GM12878 (cell line): ENCODE measurements at regions not wholly inside any gene's neighbourhood (a gene's known extent, or its start where the extent isn't known, plus 50 kb on each side); places are given as distances from the start of the nearest gene placed in this dataset.

Source experiments
- ATAC-seq: fragments of 200-7000 bp; cut with Tn5 transposase; 3 replicates; pipeline ENCODE4 v1.9.1; 2020; ENCODE audit warnings: mild to moderate bottlenecking, moderate library complexity
- BruUV-seq: library from RNA; stranded (reverse); fragments of 400-500 nt; replicated peaks from 2 replicates; lab custom pipeline; 2021; lab: Mats Ljungman, UMichigan
- CTCF ChIA-PET: fragments of 300-600 bp; sonication (Branson Sonifier 250); formaldehyde crosslinking; extraction: SDS; loops from one replicate; lab custom pipeline; 2021; ENCODE audit warnings: inconsistent platforms; lab: Yijun Ruan, JAX
- POLR2A ChIA-PET: fragments of 350-600 bp; formaldehyde crosslinking; extraction: SDS; loops from one replicate; lab custom pipeline; 2021; ENCODE audit warnings: inconsistent platforms; lab: Charles Lee
- RAD21 ChIA-PET: fragments of 300-600 bp; sonication (Branson Sonifier 250); formaldehyde crosslinking; loops from one replicate; lab custom pipeline; 2023; ENCODE audit warnings: antibody characterized with exemption; ENCODE audit not compliant: unreplicated experiment; lab: Charles Lee
- SMC1A ChIA-PET: fragments of 300-600 bp; sonication (Branson Sonifier 250); formaldehyde crosslinking; loops from one replicate; lab custom pipeline; 2023; ENCODE audit not compliant: unreplicated experiment, uncharacterized antibody; lab: Charles Lee
- DNase-seq: peaks from one replicate; pipeline ENCODE4 v3.0.0-alpha.2; 2011; ENCODE audit warnings: low read depth, low spot score
- FAIRE-seq: peaks from 3 replicates; lab custom pipeline; 2011; peaks lifted over from hg19 to GRCh38; lab: Jason Lieb, UNC
- H2AFZ ChIP-seq: 2 replicates; pipeline ENCODE4 v1.6.0; 2011; ENCODE audit warnings: low read depth, low read length, control low read depth; ENCODE audit not compliant: control insufficient read depth
- H3K27ac ChIP-seq: 2 replicates; pipeline ENCODE4 v1.5.1; 2011; ENCODE audit warnings: control low read depth; ENCODE audit not compliant: control insufficient read depth, insufficient read depth
- H3K27me3 ChIP-seq, 2 experiments: replicated peaks in 1 of 2; 2 replicates each; pipeline versions ENCODE4 v1.6.0 to v1.6.1; 2011; ENCODE audit warnings: low read length in 1 of 2; ENCODE audit not compliant: control insufficient read depth in 2 of 2, insufficient read depth in 2 of 2
- H3K36me3 ChIP-seq, 2 experiments: 2 replicates each; pipeline ENCODE4 v1.5.1; 2011; ENCODE audit warnings: low read length in 1 of 2; ENCODE audit not compliant: control insufficient read depth in 2 of 2, insufficient read depth in 2 of 2
- H3K4me1 ChIP-seq: 2 replicates; pipeline ENCODE4 v1.6.1; 2011; ENCODE audit warnings: mild to moderate bottlenecking, low read length, moderate library complexity, mixed read lengths; ENCODE audit not compliant: control insufficient read depth, insufficient read depth
- H3K4me2 ChIP-seq: 2 replicates; pipeline ENCODE4 v1.6.0; 2011; ENCODE audit warnings: control low read depth; ENCODE audit not compliant: control insufficient read depth, insufficient read depth
- H3K4me3 ChIP-seq: fragments of 200-600 bp; sonication (generic); 2 replicates; pipeline ENCODE4 v1.5.1; 2016
- H3K79me2 ChIP-seq: 2 replicates; pipeline ENCODE4 v1.6.0; 2011; ENCODE audit warnings: low read length; ENCODE audit not compliant: control insufficient read depth, insufficient read depth
- H3K9ac ChIP-seq: 2 replicates; pipeline ENCODE4 v1.8.0; 2011; ENCODE audit warnings: low read length, control low read depth, mixed read lengths; ENCODE audit not compliant: control insufficient read depth, insufficient read depth
- H3K9me3 ChIP-seq: replicated peaks from 3 replicates; pipeline ENCODE4 v1.5.1; 2011; ENCODE audit warnings: mild to moderate bottlenecking, low read length; ENCODE audit not compliant: control insufficient read depth, insufficient read depth
- H4K20me1 ChIP-seq: 2 replicates; pipeline ENCODE4 v1.6.0; 2011; ENCODE audit not compliant: control insufficient read depth, insufficient read depth
- BCL11A ChIP-seq: IDR thresholded peaks from 2 replicates; pipeline ENCODE4 v1.6.1; 2011; ENCODE audit warnings: low read depth, low read length
- FOXM1 ChIP-seq: IDR thresholded peaks from 2 replicates; pipeline ENCODE4 v1.6.1; 2012; ENCODE audit warnings: low read depth, mild to moderate bottlenecking, inconsistent platforms, low read length, moderate library complexity
- HDGF ChIP-seq: fragments of 450-650 bp; IDR thresholded peaks from 2 replicates; pipeline ENCODE4 v1.6.1; 2016; ENCODE audit warnings: antibody characterized with exemption
- MTA2 ChIP-seq: fragments of 450-650 bp; IDR thresholded peaks from 2 replicates; pipeline ENCODE4 v1.6.1; 2016; ENCODE audit warnings: low read depth, mild to moderate bottlenecking, moderate library complexity
- MXI1 ChIP-seq: fragments of 150-350 bp; IDR thresholded peaks from 2 replicates; pipeline ENCODE4 v1.6.1; 2011; ENCODE audit warnings: low read depth, mild to moderate bottlenecking, inconsistent platforms, low read length, improper control_type of control experiment
- NBN ChIP-seq: fragments of 450-650 bp; IDR thresholded peaks from 2 replicates; pipeline ENCODE4 v1.6.1; 2016
- NFYB ChIP-seq: IDR thresholded peaks from 2 replicates; pipeline ENCODE4 v1.6.1; 2011; ENCODE audit warnings: low read depth, mild to moderate bottlenecking, low read length, improper control_type of control experiment, moderate library complexity; ENCODE audit not compliant: insufficient read depth
- NRF1 ChIP-seq: conservative IDR thresholded peaks from 2 replicates; pipeline ENCODE4 v1.6.1; 2011; ENCODE audit warnings: mild to moderate bottlenecking, low read depth, low read length, improper control_type of control experiment
- RBBP5 ChIP-seq: fragments of 200-600 bp; sonication (generic); conservative IDR thresholded peaks from 2 replicates; pipeline ENCODE4 v1.6.1; 2016
- SIN3A ChIP-seq: IDR thresholded peaks from 2 replicates; pipeline ENCODE4 v1.6.1; 2012; ENCODE audit warnings: low read depth, low read length, improper control_type of control experiment
- SP1 ChIP-seq: IDR thresholded peaks from one replicate; pipeline ENCODE4 v1.6.1; 2011; ENCODE audit warnings: low read depth, low read length
- TCF7 ChIP-seq: IDR thresholded peaks from 2 replicates; pipeline ENCODE4 v1.6.1; 2014; ENCODE audit warnings: antibody characterized with exemption, borderline replicate concordance
- YY1 ChIP-seq: IDR thresholded peaks from 2 replicates; pipeline ENCODE4 v1.6.1; 2011; ENCODE audit warnings: low read depth, mild to moderate bottlenecking, low read length
- ZNF274 ChIP-seq: IDR thresholded peaks from one replicate; pipeline ENCODE4 v1.8.0; 2011; ENCODE audit not compliant: insufficient read length, insufficient read depth
- WGBS: methylation state at CpG from one replicate; pipeline ENCODE4 v1.1.6; 2016; ENCODE audit warnings: low lambda C conversion rate; ENCODE audit not compliant: insufficient replicate concordance, insufficient coverage; ENCODE audit errors: missing lambda C conversion rate; 5-methylcytosine and 5-hydroxymethylcytosine counted together
- in situ Hi-C: fragments of 300-500 bp; cut with MboI; formaldehyde crosslinking; loops from 9 replicates; pipeline ENCODE4 v1.14.3; 2018; ENCODE audit warnings: mixed read lengths
- intact Hi-C: fragments of 100-400 bp; cut with micrococcal nuclease; formaldehyde crosslinking; loops from one replicate; pipeline ENCODE4 v1.14.2; 2022; ENCODE audit not compliant: unreplicated experiment
- TF ChIP-seq, protein P1 (sequence below): fragments of 450-650 bp; IDR thresholded peaks from 2 replicates; pipeline ENCODE4 v1.6.1; 2017; ENCODE audit warnings: antibody characterized with exemption, mild to moderate bottlenecking, moderate library complexity
- TF ChIP-seq, protein P2 (sequence below): IDR thresholded peaks from 2 replicates; pipeline ENCODE4 v1.6.1; 2012; ENCODE audit warnings: low read depth, low read length, improper control_type of control experiment
- TF ChIP-seq, protein P3 (sequence below): fragments of 450-650 bp; IDR thresholded peaks from 2 replicates; pipeline ENCODE4 v1.6.1; 2017; ENCODE audit warnings: borderline replicate concordance
- TF ChIP-seq, protein P4 (sequence below): fragments of 450-650 bp; IDR thresholded peaks from 2 replicates; pipeline ENCODE4 v1.6.1; 2017; ENCODE audit warnings: mild to moderate bottlenecking, low read depth, inconsistent platforms; ENCODE audit not compliant: poor library complexity, severe bottlenecking

DNA sequence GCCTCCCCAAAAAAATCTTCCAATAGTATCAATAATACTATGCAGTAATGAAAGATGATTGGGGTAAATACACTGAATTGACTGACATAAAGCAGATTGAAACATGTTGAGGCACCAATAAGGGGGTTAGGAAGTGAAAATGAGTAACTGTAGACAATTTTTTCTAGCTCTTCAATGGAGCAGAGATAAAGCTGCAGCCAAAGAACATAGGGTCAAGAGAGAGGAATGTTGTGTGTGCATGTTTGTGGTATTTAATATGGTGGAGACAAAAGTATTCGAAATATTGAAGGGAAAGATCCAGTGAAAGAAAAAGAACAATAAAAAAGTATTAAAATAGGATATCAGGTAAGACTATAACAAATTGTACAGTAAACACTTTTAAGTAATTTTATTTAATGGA, 450.0 kb upstream of the CCDC179 start:
- SMC1A ChIA-PET: interaction anchor here (1.3 kb wide), 1 partner anchor 434 kb away, joined by 3 read pairs; no protein-coding TSS in a partner anchor
- intact Hi-C loops: no loop called here
- no peak overlapping the region for H3K4me2 ChIP-seq
- H3K27me3 ChIP-seq: no peaks in the 10 kb centered on the region
- no peak overlapping the region for H3K4me3 ChIP-seq
- H2AFZ ChIP-seq: no peak overlapping the region
- CTCF ChIA-PET: no interaction called here
- no peaks in the 10 kb centered on the region for H3K9me3 ChIP-seq
- 0% methylated on average over 1 of the region's 1 CpG for WGBS
- H4K20me1 ChIP-seq: no peaks in the 10 kb centered on the region
- in situ Hi-C loops: no loop called here
- no peaks in the 10 kb centered on the region for H3K4me1 ChIP-seq
- no peak overlapping the region for H3K27ac ChIP-seq
- H3K36me3 ChIP-seq: no peaks in the 10 kb centered on the region
- RAD21 ChIA-PET: no interaction called here
- H3K9ac ChIP-seq: no peak overlapping the region
- POLR2A ChIA-PET: no interaction called here
- no peak for DNase-seq
- no peak for ATAC-seq
- H3K79me2 ChIP-seq: no peaks in the 10 kb centered on the region
- BruUV-seq: no TSS peak
- no peak for FAIRE-seq
- TF ChIP-seq NFYB: no peak
- TF ChIP-seq, protein P1, sequence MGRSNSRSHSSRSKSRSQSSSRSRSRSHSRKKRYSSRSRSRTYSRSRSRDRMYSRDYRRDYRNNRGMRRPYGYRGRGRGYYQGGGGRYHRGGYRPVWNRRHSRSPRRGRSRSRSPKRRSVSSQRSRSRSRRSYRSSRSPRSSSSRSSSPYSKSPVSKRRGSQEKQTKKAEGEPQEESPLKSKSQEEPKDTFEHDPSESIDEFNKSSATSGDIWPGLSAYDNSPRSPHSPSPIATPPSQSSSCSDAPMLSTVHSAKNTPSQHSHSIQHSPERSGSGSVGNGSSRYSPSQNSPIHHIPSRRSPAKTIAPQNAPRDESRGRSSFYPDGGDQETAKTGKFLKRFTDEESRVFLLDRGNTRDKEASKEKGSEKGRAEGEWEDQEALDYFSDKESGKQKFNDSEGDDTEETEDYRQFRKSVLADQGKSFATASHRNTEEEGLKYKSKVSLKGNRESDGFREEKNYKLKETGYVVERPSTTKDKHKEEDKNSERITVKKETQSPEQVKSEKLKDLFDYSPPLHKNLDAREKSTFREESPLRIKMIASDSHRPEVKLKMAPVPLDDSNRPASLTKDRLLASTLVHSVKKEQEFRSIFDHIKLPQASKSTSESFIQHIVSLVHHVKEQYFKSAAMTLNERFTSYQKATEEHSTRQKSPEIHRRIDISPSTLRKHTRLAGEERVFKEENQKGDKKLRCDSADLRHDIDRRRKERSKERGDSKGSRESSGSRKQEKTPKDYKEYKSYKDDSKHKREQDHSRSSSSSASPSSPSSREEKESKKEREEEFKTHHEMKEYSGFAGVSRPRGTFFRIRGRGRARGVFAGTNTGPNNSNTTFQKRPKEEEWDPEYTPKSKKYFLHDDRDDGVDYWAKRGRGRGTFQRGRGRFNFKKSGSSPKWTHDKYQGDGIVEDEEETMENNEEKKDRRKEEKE: no peak
- TF ChIP-seq HDGF: no peak
- TF ChIP-seq, protein P2, sequence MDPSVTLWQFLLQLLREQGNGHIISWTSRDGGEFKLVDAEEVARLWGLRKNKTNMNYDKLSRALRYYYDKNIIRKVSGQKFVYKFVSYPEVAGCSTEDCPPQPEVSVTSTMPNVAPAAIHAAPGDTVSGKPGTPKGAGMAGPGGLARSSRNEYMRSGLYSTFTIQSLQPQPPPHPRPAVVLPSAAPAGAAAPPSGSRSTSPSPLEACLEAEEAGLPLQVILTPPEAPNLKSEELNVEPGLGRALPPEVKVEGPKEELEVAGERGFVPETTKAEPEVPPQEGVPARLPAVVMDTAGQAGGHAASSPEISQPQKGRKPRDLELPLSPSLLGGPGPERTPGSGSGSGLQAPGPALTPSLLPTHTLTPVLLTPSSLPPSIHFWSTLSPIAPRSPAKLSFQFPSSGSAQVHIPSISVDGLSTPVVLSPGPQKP: no peak
- TF ChIP-seq, protein P3, sequence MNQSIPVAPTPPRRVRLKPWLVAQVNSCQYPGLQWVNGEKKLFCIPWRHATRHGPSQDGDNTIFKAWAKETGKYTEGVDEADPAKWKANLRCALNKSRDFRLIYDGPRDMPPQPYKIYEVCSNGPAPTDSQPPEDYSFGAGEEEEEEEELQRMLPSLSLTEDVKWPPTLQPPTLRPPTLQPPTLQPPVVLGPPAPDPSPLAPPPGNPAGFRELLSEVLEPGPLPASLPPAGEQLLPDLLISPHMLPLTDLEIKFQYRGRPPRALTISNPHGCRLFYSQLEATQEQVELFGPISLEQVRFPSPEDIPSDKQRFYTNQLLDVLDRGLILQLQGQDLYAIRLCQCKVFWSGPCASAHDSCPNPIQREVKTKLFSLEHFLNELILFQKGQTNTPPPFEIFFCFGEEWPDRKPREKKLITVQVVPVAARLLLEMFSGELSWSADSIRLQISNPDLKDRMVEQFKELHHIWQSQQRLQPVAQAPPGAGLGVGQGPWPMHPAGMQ: no peak
- no peak for TF ChIP-seq MXI1
- no peak for TF ChIP-seq FOXM1
- TF ChIP-seq NRF1: no peak
- no peak for TF ChIP-seq RBBP5
- TF ChIP-seq, protein P4, sequence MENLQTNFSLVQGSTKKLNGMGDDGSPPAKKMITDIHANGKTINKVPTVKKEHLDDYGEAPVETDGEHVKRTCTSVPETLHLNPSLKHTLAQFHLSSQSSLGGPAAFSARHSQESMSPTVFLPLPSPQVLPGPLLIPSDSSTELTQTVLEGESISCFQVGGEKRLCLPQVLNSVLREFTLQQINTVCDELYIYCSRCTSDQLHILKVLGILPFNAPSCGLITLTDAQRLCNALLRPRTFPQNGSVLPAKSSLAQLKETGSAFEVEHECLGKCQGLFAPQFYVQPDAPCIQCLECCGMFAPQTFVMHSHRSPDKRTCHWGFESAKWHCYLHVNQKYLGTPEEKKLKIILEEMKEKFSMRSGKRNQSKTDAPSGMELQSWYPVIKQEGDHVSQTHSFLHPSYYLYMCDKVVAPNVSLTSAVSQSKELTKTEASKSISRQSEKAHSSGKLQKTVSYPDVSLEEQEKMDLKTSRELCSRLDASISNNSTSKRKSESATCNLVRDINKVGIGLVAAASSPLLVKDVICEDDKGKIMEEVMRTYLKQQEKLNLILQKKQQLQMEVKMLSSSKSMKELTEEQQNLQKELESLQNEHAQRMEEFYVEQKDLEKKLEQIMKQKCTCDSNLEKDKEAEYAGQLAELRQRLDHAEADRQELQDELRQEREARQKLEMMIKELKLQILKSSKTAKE: no peak
- TF ChIP-seq ZNF274: no peak
- TF ChIP-seq TCF7: no peak
- no peak for TF ChIP-seq BCL11A
- TF ChIP-seq YY1: no peak
- no peak for TF ChIP-seq SIN3A
- no peak for TF ChIP-seq NBN
- TF ChIP-seq SP1: no peak
- TF ChIP-seq MTA2: no peak
